NCI-H2196 treated with DMSO at 0.1 percent for 48 hours (cell line): ENCODE measurements at regions not wholly inside any gene's neighbourhood (a gene's known extent, or its start where the extent isn't known, plus 50 kb on each side); places are given as distances from the start of the nearest gene placed in this dataset.

Experiments used
- DNase-seq: peaks from one replicate; lab custom pipeline; 2025; ENCODE audit not compliant: unreplicated experiment; lab: John Stamatoyannopoulos, UW

DNA sequence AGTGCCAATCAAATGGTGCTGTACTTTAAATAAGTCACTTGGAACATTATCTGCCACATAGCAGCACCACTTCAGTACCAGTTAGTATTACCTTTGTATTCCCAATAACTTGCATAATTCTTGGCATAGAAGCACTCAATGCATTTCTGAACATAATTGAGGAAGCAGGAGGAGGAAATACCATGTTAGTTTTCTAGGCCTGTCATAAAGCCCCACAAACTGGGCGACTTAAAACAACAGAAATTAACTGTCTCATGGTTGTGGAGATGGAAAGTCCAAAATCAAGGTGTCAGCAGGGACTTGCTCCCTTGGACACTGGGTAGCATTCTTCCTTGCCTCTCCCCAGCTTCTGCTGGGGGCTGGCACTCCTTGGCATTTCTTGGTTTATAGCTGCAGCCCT is 296.2 kb downstream of the HS3ST1 start:
- DNase-seq: no peak

- DNase-seq: no peak
Observed at GRCh38 chr4:11131491-11131890, 297.2 kb downstream of the HS3ST1 start.

GRCh38 chr4:11130195-11130970 is 298.3 kb downstream of the HS3ST1 start:
- DNase-seq: peak; percentile 7

DNA sequence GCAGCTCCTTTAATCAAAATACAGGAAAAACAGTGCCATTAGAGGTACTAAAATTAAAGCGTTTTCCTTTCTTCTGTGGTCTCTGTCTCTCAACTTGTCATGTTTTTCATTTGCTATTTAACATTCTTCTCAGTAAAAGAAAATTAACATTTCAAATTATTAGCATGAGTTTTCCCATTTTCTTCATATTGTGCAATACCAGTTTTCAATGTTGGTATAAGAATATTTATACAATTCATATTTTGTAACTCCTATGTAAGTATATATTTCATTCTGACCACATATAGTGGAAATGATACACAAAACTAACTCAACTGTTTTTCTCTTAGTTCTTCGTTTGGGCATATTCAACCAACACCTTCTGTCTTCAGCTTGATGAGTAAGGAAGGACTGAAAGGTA is 308.3 kb downstream of the HS3ST1 start:
- no peak for DNase-seq

DNA sequence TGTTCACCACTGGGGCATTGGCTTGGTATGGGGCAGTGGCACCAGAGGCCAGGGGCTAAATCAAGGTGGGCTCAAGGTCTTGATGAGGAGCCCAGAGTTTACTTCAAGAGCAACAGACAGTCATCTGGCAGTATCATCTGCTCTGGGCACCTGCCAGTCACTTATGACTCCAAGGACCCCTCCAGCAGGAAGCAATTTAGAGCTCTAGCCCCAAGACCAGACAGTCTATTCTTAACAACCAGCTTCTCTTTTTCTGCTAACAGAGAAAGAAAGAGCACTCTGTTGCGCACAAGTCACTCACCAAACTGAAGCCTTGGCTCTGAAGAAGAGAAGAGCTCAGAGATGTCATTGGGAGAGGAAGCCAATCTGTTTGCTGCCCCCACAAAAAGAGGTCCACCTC is 309.2 kb downstream of the HS3ST1 start:
- DNase-seq: no peak

- DNase-seq: no peak
Observed at GRCh38 chr4:11118513-11118912, 310.2 kb downstream of the HS3ST1 start.

GRCh38 chr4:11116940-11117339 is 311.8 kb downstream of the HS3ST1 start:
- DNase-seq: no peak

DNA sequence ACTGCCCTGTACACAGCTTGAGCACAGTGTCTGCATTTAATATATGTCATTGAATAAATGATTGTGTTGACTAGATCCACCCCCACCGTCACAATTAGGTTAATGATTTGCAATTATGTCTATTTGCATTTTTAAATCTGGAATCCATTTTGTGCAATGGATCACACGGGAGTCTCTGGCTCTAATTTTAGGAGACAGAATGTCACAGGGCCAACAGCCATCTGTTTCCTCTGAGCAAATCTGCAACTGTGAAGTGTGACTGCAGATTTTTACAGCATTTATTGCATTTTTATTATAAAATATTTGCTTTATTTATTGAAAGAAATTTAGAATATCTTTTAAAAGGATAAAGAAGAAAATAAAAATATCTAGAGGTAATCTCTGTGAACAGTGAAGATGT is 316.8 kb downstream of the HS3ST1 start:
- DNase-seq: no peak

GRCh38 chr4:11111370-11111769 is 317.3 kb downstream of the HS3ST1 start:
- no peak for DNase-seq

DNA sequence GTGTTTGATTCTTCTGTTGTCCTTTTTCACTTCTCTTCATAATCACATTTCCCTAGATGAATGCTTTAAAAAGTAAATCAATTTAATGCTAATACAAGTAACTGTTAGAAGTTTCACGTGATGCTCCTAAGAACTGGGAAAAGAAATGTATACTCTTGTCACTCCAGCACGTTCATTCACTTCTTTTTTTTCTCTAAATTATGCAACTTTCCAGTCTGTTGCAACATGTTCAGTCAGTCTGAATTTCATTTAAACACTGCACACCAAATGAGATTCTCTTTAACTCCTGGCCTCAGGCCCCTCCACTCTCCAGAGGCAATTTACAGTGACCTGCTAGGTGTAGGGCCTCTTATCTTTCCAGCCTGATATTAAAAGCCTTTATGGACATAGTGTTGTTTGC is 321.9 kb downstream of the HS3ST1 start:
- DNase-seq: no peak

GRCh38 chr4:11106190-11106589 is 322.5 kb downstream of the HS3ST1 start:
- DNase-seq: no peak

DNA sequence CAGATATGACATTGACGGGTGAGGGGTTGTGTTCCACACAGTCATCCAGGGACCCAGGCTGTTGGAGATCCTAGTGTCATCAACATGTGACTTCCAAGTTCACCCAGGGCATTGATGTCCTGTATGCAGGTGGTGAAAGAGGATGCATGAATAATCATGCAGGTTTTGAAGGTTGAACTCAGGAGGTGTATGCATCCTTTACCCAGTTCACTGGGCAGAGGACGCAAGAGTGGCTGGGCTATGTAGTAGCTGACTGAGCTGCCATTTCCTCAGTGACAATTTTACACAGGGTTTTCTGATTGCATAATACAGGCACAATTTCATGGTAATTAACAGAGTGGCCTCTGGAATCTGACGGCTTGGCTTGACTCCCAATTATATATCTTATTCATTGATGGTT is 323.0 kb downstream of the HS3ST1 start:
- DNase-seq: no peak

GRCh38 chr4:11098461-11098860 is 330.2 kb downstream of the HS3ST1 start:
- DNase-seq: no peak

- no peak for DNase-seq
Observed at GRCh38 chr4:11097725-11098124, 331.0 kb downstream of the HS3ST1 start.

DNA sequence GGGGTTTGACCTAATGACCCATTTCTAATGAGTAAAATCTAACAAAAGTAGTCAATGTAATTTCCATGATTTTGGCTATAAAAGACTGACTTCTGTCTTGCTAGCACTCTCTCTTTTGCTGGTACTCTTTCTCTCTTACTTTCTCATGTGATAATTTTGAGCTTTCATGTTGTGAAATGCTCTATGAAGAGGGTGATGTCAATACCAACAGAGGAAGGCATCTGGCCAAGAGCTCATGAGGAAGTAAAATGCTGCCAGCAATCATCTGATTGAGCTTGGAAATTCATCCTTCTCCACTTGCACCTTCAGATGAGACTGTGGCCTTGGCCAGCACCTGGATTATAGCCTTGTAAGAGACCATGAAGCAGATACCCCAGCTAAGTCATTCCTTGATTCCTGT is 347.7 kb downstream of the HS3ST1 start:
- peak; percentile 23 for DNase-seq

- peak; percentile 30 for DNase-seq
Observed at GRCh38 chr4:11079171-11079570, 349.5 kb downstream of the HS3ST1 start.

GRCh38 chr4:11074581-11075241 is 354.0 kb downstream of the HS3ST1 start:
- DNase-seq: no peak

DNA sequence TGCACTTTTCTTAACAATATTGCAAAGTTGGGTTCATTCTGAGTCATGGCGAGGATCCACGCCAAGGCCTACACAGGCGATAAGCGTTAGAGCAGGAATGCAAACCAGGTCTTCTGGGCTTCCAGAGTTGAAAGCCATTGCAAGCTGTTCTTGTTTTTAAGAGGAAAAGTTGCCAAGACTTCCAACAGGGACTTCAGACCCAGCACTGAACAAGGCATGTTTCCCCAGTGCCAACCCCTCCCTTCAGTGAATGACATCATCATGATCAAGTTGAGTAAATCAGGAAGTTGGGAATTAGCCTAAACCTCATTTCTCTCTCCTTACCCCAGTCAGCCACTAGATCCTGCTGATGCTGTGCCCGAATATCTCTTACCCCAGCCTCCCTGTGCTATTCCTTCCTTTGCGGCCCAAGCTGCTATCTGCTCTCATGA is 355.1 kb downstream of the HS3ST1 start:
- no peak for DNase-seq

DNA sequence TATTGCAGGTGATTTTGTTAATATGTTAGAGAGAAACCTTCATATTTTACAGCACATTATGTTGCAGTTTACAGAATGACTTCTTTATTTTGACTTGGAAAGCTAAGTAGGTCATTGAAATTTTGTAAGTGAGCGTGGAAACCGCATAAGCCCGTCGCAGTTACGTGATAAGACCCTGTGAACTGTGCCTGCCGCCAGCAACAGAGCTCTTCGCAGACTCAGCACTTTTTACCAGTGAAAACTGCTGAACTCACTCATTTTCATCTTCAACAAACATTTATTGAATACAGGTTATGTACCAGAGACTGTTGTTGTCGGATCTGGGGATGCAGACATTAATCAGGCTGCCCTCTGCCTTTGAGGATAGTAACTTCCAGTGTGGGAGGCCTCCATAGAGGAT is 355.7 kb downstream of the HS3ST1 start:
- DNase-seq: no peak

DNA sequence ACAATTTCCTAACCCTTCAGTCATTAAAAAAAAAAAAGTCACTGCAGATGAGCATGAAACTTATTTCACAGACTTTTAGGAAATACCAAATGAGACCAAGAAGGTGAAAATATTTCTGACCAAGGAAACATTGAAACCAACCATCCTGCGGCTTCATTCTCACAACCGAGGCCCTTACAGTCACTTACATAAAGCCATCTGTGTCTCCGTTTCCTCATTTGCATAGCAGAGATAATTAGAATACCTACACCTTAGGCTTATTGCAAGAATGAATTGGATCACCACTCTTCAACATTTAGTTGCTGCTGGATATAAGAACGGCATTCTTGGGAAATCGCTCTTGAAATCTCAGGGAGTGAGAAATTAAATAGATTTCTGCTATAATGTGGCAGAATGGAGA is 356.2 kb downstream of the HS3ST1 start:
- DNase-seq: no peak

- no peak for DNase-seq
Observed at GRCh38 chr4:11070813-11071212, 357.9 kb downstream of the HS3ST1 start.

DNA sequence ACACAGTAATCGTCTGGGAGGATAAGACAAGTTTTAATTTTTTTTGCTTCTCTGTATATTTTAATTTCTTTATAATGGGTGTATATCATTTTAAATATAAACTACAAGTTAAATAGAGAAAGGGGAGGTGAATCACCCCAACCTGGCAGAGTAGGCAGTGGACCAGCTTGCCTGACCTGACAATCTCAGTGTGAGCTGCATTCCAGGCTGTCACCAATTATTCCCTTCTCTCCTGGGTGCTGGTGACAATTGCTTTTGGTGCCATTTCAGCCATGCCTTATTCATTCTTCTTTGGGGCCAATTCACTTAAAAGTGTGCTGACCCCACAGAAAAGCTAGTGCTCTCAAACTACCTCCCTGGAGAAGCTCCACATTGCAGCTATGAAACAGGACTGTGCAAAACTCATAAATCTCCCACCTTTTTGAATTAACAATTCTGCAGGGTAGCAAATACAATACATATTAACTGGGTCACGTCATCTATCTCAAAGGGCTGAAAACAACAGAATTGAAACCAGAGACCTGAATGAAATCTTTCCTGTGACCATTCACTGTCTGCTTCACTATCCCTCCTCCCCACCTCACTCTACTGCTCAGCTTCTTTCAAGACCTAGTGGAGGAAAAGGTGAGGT is 359.0 kb downstream of the HS3ST1 start:
- no peak for DNase-seq
